Neural crest cell (in vitro differentiated cells): ENCODE measurements at regions not wholly inside any gene's neighbourhood (a gene's known extent, or its start where the extent isn't known, plus 50 kb on each side); places are given as distances from the start of the nearest gene placed in this dataset.

ENCODE experiments used
- DNase-seq: peaks from one replicate; pipeline ENCODE4 v3.0.0; 2021; ENCODE audit warnings: low read depth, mixed read lengths, low spot score
- H3K27ac Mint-ChIP-seq: one replicate; pipeline ENCODE4 v1.8.0; 2021; ENCODE audit warnings: mild to moderate bottlenecking, mixed read lengths; ENCODE audit not compliant: unreplicated experiment
- H3K27me3 Mint-ChIP-seq: 2 replicates; pipeline ENCODE4 v1.8.0; 2021; ENCODE audit warnings: low read depth, mild to moderate bottlenecking, mixed read lengths
- H3K36me3 Mint-ChIP-seq: 2 replicates; pipeline ENCODE4 v1.8.0; 2021; ENCODE audit warnings: low read depth, mild to moderate bottlenecking, mixed read lengths
- H3K4me1 Mint-ChIP-seq: 2 replicates; pipeline ENCODE4 v1.8.0; 2021; ENCODE audit warnings: mixed read lengths
- H3K4me3 Mint-ChIP-seq: one replicate; pipeline ENCODE4 v1.8.0; 2021; ENCODE audit warnings: mild to moderate bottlenecking, mixed read lengths
- H3K9me3 Mint-ChIP-seq: 2 replicates; pipeline ENCODE4 v1.8.0; 2021; ENCODE audit warnings: mixed read lengths
- TF ChIP-seq, protein P1 (sequence below): fragments of 200-600 bp; sonication (generic); conservative IDR thresholded peaks from 2 replicates; pipeline ENCODE4 v1.5.0; 2021; ENCODE audit warnings: antibody characterized with exemption, mild to moderate bottlenecking

DNA sequence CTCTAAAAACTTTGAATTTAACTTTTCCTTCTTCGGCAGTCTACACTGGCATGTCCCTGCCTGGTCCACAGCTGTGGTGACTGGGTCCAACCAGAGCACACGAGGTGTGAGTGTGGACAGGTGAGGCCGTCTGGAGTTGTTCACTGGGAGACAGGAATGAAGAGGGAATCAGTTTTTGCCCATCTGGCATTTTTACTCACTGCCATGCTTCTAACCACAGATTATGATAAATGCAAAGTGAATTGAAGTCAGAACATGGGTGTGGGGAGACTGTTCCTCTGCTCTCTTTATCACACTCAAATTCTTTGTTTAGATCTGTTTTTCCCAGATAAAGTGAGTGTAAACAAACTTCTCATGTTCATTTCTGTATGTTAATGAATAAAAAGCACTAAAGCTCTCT lies 54.7 kb upstream of the PIEZO2 start:
- no peaks in the 10 kb centered on the region for H3K36me3 Mint-ChIP-seq
- no peak overlapping the region for H3K27ac Mint-ChIP-seq
- H3K27me3 Mint-ChIP-seq = no peaks in the 10 kb centered on the region
- H3K4me1 Mint-ChIP-seq = peaks cover 8% of the 10 kb centered on the region
- H3K9me3 Mint-ChIP-seq = peaks cover 3% of the 10 kb centered on the region
- no peak for DNase-seq
- TF ChIP-seq, protein P1, sequence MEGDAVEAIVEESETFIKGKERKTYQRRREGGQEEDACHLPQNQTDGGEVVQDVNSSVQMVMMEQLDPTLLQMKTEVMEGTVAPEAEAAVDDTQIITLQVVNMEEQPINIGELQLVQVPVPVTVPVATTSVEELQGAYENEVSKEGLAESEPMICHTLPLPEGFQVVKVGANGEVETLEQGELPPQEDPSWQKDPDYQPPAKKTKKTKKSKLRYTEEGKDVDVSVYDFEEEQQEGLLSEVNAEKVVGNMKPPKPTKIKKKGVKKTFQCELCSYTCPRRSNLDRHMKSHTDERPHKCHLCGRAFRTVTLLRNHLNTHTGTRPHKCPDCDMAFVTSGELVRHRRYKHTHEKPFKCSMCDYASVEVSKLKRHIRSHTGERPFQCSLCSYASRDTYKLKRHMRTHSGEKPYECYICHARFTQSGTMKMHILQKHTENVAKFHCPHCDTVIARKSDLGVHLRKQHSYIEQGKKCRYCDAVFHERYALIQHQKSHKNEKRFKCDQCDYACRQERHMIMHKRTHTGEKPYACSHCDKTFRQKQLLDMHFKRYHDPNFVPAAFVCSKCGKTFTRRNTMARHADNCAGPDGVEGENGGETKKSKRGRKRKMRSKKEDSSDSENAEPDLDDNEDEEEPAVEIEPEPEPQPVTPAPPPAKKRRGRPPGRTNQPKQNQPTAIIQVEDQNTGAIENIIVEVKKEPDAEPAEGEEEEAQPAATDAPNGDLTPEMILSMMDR = no peak
- no peak overlapping the region for H3K4me3 Mint-ChIP-seq

- TF ChIP-seq, protein P1 = no peak
- Mint-ChIP-seq H3K9me3 (no peaks in the 10 kb centered on the region), H3K36me3 (no peaks in the 10 kb centered on the region), H3K27ac (no peak overlapping the region), H3K27me3 (no peaks in the 10 kb centered on the region), H3K4me1 (peaks cover 8% of the 10 kb centered on the region), H3K4me3 (no peak overlapping the region)
- no peak for DNase-seq
Measured at GRCh38 chr18:11199477-11199876, 50.1 kb upstream of the PIEZO2 start.
